ENCODE measurements at regions not wholly inside any gene's neighbourhood (a gene's known extent, or its start where the extent isn't known, plus 50 kb on each side); places are given as distances from the start of the nearest gene placed in this dataset.

DNA sequence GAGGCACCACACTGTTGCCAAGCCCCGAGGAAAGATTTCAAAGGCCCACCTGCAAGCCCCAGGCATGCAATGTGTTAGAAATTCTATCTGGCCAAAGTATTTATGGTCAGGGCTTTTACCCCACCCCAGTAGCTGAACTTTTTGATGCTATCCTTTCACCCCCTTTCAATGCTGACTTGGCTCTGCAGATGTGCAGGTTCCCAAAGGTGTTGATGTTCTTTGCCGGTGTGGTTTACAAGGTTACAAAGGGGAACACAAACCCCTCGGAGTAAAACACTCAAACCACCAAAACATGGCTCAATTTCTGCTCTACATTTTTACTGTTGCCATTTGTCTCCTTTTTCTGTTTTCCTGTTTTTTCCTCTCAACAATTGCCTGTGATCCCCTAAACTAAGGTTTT, 145.4 kb upstream of the BNIP2 start:
- Histone ChIP-seq H3K9me3 (replicated peaks in 1 of 2; ENCODE audit: control insufficient read depth in 1 of 2, insufficient read depth in 1 of 2, low read length in 2 of 2) (no peaks in the 10 kb centered on the region), H3K36me3 (replicated peaks in 1 of 2; ENCODE audit: control insufficient read depth in 1 of 2, insufficient read depth in 2 of 2, low read length in 2 of 2) (no peaks in the 10 kb centered on the region), H3K4me2 (replicated peaks; ENCODE audit: extremely low read depth, low read length, poor library complexity, severe bottlenecking) (no peak overlapping the region), H3K4me1 (ENCODE audit: control insufficient read depth in 1 of 2, insufficient read depth in 2 of 2, low read length in 2 of 2) (no peaks in the 10 kb centered on the region), H3K27me3 (ENCODE audit: control insufficient read depth in 2 of 2, insufficient read depth in 2 of 2, low read length in 2 of 2) (no peaks in the 10 kb centered on the region), H4K20me1 (ENCODE audit: insufficient read depth, low read length) (no peaks in the 10 kb centered on the region), H3K79me2 (ENCODE audit: insufficient read depth, low read length) (no peaks in the 10 kb centered on the region), H2AFZ (ENCODE audit: insufficient read depth, low read depth, low read length, poor library complexity, severe bottlenecking) (no peak overlapping the region), H3K27ac (ENCODE audit: low read depth in 1 of 2, low read length in 2 of 2) (no peak overlapping the region), H3K9ac (ENCODE audit: insufficient read depth, low read length, poor library complexity, severe bottlenecking) (no peak overlapping the region), H3K4me3 (replicated peaks in 1 of 3; ENCODE audit: low read depth in 2 of 3, low read length in 3 of 3) (no peak overlapping the region)
- no peak for TF ChIP-seq CTCF (IDR thresholded peaks at IDR 0.05)
- WGBS (ENCODE audit: insufficient coverage), result no CpG with 5 or more reads among the region's 3 CpGs
- Mint-ChIP-seq H3K36me3 (no peaks in the 10 kb centered on the region), H3K4me3 (no peak overlapping the region), H3K9me3 (no peaks in the 10 kb centered on the region), H3K27me3 (ENCODE audit: low read depth in 3 of 3) (peaks cover 2 to 8% (median 4%) of the 10 kb centered on the region in 3 donors), H3K4me1 (no peaks in the 10 kb centered on the region), H3K27ac (no peak overlapping the region)
- DNase-seq, result no peak
- intact Hi-C loops (cut with micrococcal nuclease), result no loop called here

- no peak for TF ChIP-seq CTCF (IDR thresholded peaks at IDR 0.05)
- no CpG with 5 or more reads among the region's 3 CpGs for WGBS (ENCODE audit: insufficient coverage)
- no peaks in the 10 kb centered on the region for H3K36me3 Mint-ChIP-seq
Observed at GRCh38 chr15:59833366-59833765, 144.2 kb upstream of the BNIP2 start.

More at GRCh38 chr15:59833366-59833765, 144.2 kb upstream of the BNIP2 start:
- Mint-ChIP-seq H3K4me3 (no peak overlapping the region), H3K4me1 (no peaks in the 10 kb centered on the region), H3K9me3 (no peaks in the 10 kb centered on the region), H3K27ac (no peak overlapping the region), H3K27me3 (ENCODE audit: low read depth in 3 of 3) (peaks cover 2 to 6% (median 4%) of the 10 kb centered on the region in 3 donors)
- Histone ChIP-seq H4K20me1 (ENCODE audit: insufficient read depth, low read length) (no peaks in the 10 kb centered on the region), H3K9ac (ENCODE audit: insufficient read depth, low read length, poor library complexity, severe bottlenecking) (no peak overlapping the region), H3K79me2 (ENCODE audit: insufficient read depth, low read length) (no peaks in the 10 kb centered on the region), H3K27ac (ENCODE audit: low read depth in 1 of 2, low read length in 2 of 2) (no peak overlapping the region), H3K4me2 (replicated peaks; ENCODE audit: extremely low read depth, low read length, poor library complexity, severe bottlenecking) (no peak overlapping the region), H3K9me3 (replicated peaks in 1 of 2; ENCODE audit: control insufficient read depth in 1 of 2, insufficient read depth in 1 of 2, low read length in 2 of 2) (no peaks in the 10 kb centered on the region), H2AFZ (ENCODE audit: insufficient read depth, low read depth, low read length, poor library complexity, severe bottlenecking) (no peak overlapping the region), H3K27me3 (ENCODE audit: control insufficient read depth in 2 of 2, insufficient read depth in 2 of 2, low read length in 2 of 2) (no peaks in the 10 kb centered on the region), H3K4me1 (ENCODE audit: control insufficient read depth in 1 of 2, insufficient read depth in 2 of 2, low read length in 2 of 2) (no peaks in the 10 kb centered on the region), H3K36me3 (replicated peaks in 1 of 2; ENCODE audit: control insufficient read depth in 1 of 2, insufficient read depth in 2 of 2, low read length in 2 of 2) (no peaks in the 10 kb centered on the region), H3K4me3 (replicated peaks in 1 of 3; ENCODE audit: low read depth in 2 of 3, low read length in 3 of 3) (no peak overlapping the region)
- intact Hi-C loops (cut with micrococcal nuclease), result no loop called here
- no peak for DNase-seq
